ENCODE measurements at regions not wholly inside any gene's neighbourhood (a gene's known extent, or its start where the extent isn't known, plus 50 kb on each side); places are given as distances from the start of the nearest gene placed in this dataset.

DNA sequence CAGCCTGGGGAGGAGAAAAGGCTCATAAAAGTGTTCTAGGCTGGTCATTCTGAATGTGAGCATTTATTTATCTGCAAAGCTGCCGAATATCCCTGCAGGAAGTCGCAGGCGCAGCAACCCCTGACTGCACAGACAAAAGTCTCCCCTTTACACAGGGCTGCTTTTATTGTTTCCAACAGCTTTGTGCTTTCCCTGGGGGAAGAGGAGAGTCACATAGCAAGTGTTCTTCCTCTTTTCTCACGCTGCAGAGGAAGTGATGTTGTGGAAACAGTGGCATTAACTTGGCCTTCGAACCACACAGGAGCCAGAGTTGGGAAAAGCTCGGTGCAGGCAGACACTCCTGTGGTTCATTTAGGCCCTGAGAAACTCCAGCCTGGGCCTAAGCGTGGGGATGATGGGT is 81.5 kb upstream of the BCOR start:
- Histone ChIP-seq H3K4me3 (no peak overlapping the region), H3K4me1 (no peaks in the 10 kb centered on the region), H3K9me3 (no peaks in the 10 kb centered on the region), H3K27me3 (no peaks in the 10 kb centered on the region), H3K27ac (no peak overlapping the region), H3K36me3 (ENCODE audit: low read depth, missing control alignments) (no peaks in the 10 kb centered on the region)
- no peak for TF ChIP-seq POLR2A (IDR thresholded peaks at IDR 0.05)
- TF ChIP-seq, protein P1, sequence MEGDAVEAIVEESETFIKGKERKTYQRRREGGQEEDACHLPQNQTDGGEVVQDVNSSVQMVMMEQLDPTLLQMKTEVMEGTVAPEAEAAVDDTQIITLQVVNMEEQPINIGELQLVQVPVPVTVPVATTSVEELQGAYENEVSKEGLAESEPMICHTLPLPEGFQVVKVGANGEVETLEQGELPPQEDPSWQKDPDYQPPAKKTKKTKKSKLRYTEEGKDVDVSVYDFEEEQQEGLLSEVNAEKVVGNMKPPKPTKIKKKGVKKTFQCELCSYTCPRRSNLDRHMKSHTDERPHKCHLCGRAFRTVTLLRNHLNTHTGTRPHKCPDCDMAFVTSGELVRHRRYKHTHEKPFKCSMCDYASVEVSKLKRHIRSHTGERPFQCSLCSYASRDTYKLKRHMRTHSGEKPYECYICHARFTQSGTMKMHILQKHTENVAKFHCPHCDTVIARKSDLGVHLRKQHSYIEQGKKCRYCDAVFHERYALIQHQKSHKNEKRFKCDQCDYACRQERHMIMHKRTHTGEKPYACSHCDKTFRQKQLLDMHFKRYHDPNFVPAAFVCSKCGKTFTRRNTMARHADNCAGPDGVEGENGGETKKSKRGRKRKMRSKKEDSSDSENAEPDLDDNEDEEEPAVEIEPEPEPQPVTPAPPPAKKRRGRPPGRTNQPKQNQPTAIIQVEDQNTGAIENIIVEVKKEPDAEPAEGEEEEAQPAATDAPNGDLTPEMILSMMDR (IDR thresholded peaks at IDR 0.05): no peak
- DNase-seq: no peak
- intact Hi-C loops (cut with DNase I; ENCODE audit: low total_unique reads): loop anchor here (10.0 kb wide), 1 partner anchor 86 kb away; no protein-coding TSS in a partner anchor
- 80% methylated on average over 2 to 7 of the region's 7 CpGs for WGBS, 2 donors

DNA sequence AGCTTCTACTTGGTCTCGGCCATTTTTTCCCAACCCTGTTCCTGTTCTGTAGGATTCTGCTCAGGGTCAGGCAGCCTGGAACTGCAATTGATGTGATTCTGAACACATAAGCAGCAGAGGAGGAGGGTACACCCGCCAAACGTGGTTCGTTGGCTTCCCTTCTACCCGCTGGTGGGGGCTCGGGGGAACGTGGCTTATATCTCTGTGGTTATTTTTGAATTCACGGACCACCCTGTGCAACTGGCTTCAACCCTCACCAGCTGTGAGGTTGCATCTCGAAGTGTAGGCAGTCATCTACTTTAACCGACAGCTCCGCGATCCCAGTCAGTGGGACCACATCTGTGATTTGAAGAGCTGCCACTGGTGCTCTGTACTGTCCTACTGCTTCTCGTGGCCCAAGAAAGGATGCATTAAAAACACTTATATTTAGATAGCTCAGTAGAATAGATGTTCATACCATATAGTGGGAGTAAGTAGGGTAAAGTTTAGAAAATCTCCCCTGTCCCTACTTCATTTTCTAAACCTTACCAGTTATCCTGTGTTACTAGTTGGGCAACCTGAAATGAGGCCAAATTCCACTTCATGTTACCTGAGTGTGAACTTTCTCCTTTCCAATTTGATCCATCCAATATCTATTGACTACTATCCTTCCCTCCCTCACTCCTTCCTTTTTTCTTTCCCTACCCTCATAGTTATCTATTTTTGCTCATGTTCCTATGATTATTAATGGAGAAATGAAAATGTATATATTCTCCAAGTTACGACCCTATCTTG is 80.4 kb upstream of the BCOR start:
- Histone ChIP-seq H3K27me3 (no peaks in the 10 kb centered on the region), H3K4me1 (no peaks in the 10 kb centered on the region), H3K4me3 (no peak overlapping the region), H3K36me3 (ENCODE audit: low read depth, missing control alignments) (no peaks in the 10 kb centered on the region), H3K9me3 (no peaks in the 10 kb centered on the region), H3K27ac (no peak overlapping the region)
- intact Hi-C loops (cut with DNase I; ENCODE audit: low total_unique reads): loop anchor here (10.0 kb wide), 1 partner anchor 87 kb away; no protein-coding TSS in a partner anchor
- DNase-seq: no peak
- 51 to 53% methylated on average over 8 to 14 of the region's 14 CpGs for WGBS, 2 donors
- TF ChIP-seq, protein P1 (IDR thresholded peaks at IDR 0.05): no peak
- TF ChIP-seq POLR2A (IDR thresholded peaks at IDR 0.05): no peak

DNA sequence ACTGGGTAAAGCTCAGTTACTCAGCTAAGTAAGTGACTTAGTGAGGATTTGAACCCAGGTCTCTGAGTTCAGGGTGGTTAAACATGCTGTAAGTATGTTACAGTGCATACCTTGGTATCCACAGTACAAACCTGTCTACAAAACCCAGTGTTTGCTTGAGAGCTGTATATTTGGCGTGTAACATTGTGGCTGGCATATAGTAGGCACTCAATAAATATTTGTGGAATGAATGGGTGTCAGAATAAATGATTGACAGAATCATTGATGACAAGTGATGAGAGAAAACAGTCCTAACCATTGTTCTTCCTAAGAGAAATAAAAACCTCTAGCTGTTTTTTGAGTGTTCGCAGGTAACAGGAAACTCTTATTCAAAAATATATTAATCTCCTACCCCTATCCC is 79.7 kb upstream of the BCOR start:
- no peak overlapping the region for H3K4me3 ChIP-seq
- WGBS, 2 donors: 60 to 68% methylated on average over 2 of the region's 2 CpGs
- no peak for DNase-seq

DNA sequence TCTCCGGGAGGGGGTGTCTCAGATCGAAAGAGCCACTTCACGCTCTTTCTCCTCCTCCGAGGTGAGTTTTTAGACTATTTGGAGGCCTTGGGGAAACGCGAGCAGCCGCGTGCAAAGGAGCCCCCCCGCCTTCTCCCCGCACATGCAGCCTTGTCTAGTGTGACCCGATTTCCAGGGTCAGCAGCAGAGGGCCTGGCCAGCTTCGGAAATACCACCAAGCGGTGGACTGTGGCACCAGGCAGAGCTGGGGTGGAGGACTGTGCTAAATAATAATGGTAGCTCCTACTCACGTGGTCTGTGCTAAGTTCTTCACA is 79.3 kb upstream of the BCOR start:
- DNase-seq: peak; percentile 37
- H3K27ac ChIP-seq: peak overlapping the region; percentile 90 to 91
- no peaks in the 10 kb centered on the region for H3K27me3 ChIP-seq
- no peaks in the 10 kb centered on the region for H3K4me1 ChIP-seq
- no peaks in the 10 kb centered on the region for H3K9me3 ChIP-seq
- 0 to 20% methylated on average over 1 to 6 of the region's 14 CpGs for WGBS, 2 donors
- no peaks in the 10 kb centered on the region for H3K36me3 ChIP-seq (ENCODE audit: low read depth, missing control alignments)
- H3K4me3 ChIP-seq: peak overlapping the region; percentile 49 to 66
- intact Hi-C loops (cut with DNase I; ENCODE audit: low total_unique reads): loop anchor here (10.0 kb wide), 1 partner anchor 88 kb away; no protein-coding TSS in a partner anchor
- TF ChIP-seq, protein P1 (IDR thresholded peaks at IDR 0.05): no peak

More for the DNA sequence above, 79.7 kb upstream of the BCOR start:
- TF ChIP-seq POLR2A (IDR thresholded peaks at IDR 0.05): no peak
- TF ChIP-seq, protein P1 (IDR thresholded peaks at IDR 0.05): no peak
- H3K4me1 ChIP-seq: no peaks in the 10 kb centered on the region
- H3K27me3 ChIP-seq: no peaks in the 10 kb centered on the region
- H3K27ac ChIP-seq: peak overlapping the region in 1 of 2 donors; percentile 90
- H3K36me3 ChIP-seq (ENCODE audit: low read depth, missing control alignments): no peaks in the 10 kb centered on the region
- intact Hi-C loops (cut with DNase I; ENCODE audit: low total_unique reads): loop anchor here (10.0 kb wide), 1 partner anchor 87 kb away; no protein-coding TSS in a partner anchor
- no peaks in the 10 kb centered on the region for H3K9me3 ChIP-seq

Measured in testis (tissue), 2 donors.